GM12878 (cell line): ENCODE measurements at regions not wholly inside any gene's neighbourhood (a gene's known extent, or its start where the extent isn't known, plus 50 kb on each side); places are given as distances from the start of the nearest gene placed in this dataset.
A peak's percentile ranks its signal among the peaks of the same experiment; 100 is the strongest.

ENCODE experiments used
- ATAC-seq: fragments of 200-7000 bp; cut with Tn5 transposase; 3 replicates; pipeline ENCODE4 v1.9.1; 2020; ENCODE audit warnings: mild to moderate bottlenecking, moderate library complexity
- BruUV-seq: library from RNA; stranded (reverse); fragments of 400-500 nt; replicated peaks from 2 replicates; lab custom pipeline; 2021; lab: Mats Ljungman, UMichigan
- CTCF ChIA-PET: fragments of 300-600 bp; sonication (Branson Sonifier 250); formaldehyde crosslinking; extraction: SDS; loops from one replicate; lab custom pipeline; 2021; ENCODE audit warnings: inconsistent platforms; lab: Yijun Ruan, JAX
- POLR2A ChIA-PET: fragments of 350-600 bp; formaldehyde crosslinking; extraction: SDS; loops from one replicate; lab custom pipeline; 2021; ENCODE audit warnings: inconsistent platforms; lab: Charles Lee
- RAD21 ChIA-PET: fragments of 300-600 bp; sonication (Branson Sonifier 250); formaldehyde crosslinking; loops from one replicate; lab custom pipeline; 2023; ENCODE audit warnings: antibody characterized with exemption; ENCODE audit not compliant: unreplicated experiment; lab: Charles Lee
- SMC1A ChIA-PET: fragments of 300-600 bp; sonication (Branson Sonifier 250); formaldehyde crosslinking; loops from one replicate; lab custom pipeline; 2023; ENCODE audit not compliant: unreplicated experiment, uncharacterized antibody; lab: Charles Lee
- DNase-seq: peaks from one replicate; pipeline ENCODE4 v3.0.0-alpha.2; 2011; ENCODE audit warnings: low read depth, low spot score
- FAIRE-seq: peaks from 3 replicates; lab custom pipeline; 2011; peaks lifted over from hg19 to GRCh38; lab: Jason Lieb, UNC
- H2AFZ ChIP-seq: 2 replicates; pipeline ENCODE4 v1.6.0; 2011; ENCODE audit warnings: low read depth, low read length, control low read depth; ENCODE audit not compliant: control insufficient read depth
- H3K27ac ChIP-seq: 2 replicates; pipeline ENCODE4 v1.5.1; 2011; ENCODE audit warnings: control low read depth; ENCODE audit not compliant: control insufficient read depth, insufficient read depth
- H3K27me3 ChIP-seq, 2 experiments: replicated peaks in 1 of 2; 2 replicates each; pipeline versions ENCODE4 v1.6.0 to v1.6.1; 2011; ENCODE audit warnings: low read length in 1 of 2; ENCODE audit not compliant: control insufficient read depth in 2 of 2, insufficient read depth in 2 of 2
- H3K36me3 ChIP-seq, 2 experiments: 2 replicates each; pipeline ENCODE4 v1.5.1; 2011; ENCODE audit warnings: low read length in 1 of 2; ENCODE audit not compliant: control insufficient read depth in 2 of 2, insufficient read depth in 2 of 2
- H3K4me1 ChIP-seq: 2 replicates; pipeline ENCODE4 v1.6.1; 2011; ENCODE audit warnings: mild to moderate bottlenecking, low read length, moderate library complexity, mixed read lengths; ENCODE audit not compliant: control insufficient read depth, insufficient read depth
- H3K4me2 ChIP-seq: 2 replicates; pipeline ENCODE4 v1.6.0; 2011; ENCODE audit warnings: control low read depth; ENCODE audit not compliant: control insufficient read depth, insufficient read depth
- H3K4me3 ChIP-seq: fragments of 200-600 bp; sonication (generic); 2 replicates; pipeline ENCODE4 v1.5.1; 2016
- H3K79me2 ChIP-seq: 2 replicates; pipeline ENCODE4 v1.6.0; 2011; ENCODE audit warnings: low read length; ENCODE audit not compliant: control insufficient read depth, insufficient read depth
- H3K9ac ChIP-seq: 2 replicates; pipeline ENCODE4 v1.8.0; 2011; ENCODE audit warnings: low read length, control low read depth, mixed read lengths; ENCODE audit not compliant: control insufficient read depth, insufficient read depth
- H3K9me3 ChIP-seq: replicated peaks from 3 replicates; pipeline ENCODE4 v1.5.1; 2011; ENCODE audit warnings: mild to moderate bottlenecking, low read length; ENCODE audit not compliant: control insufficient read depth, insufficient read depth
- H4K20me1 ChIP-seq: 2 replicates; pipeline ENCODE4 v1.6.0; 2011; ENCODE audit not compliant: control insufficient read depth, insufficient read depth
- BMI1 ChIP-seq: fragments of 450-650 bp; IDR thresholded peaks from 2 replicates; pipeline ENCODE4 v1.6.1; 2016; ENCODE audit warnings: mild to moderate bottlenecking, moderate library complexity, borderline replicate concordance
- CHD2 ChIP-seq: IDR thresholded peaks from 2 replicates; pipeline ENCODE4 v1.6.1; 2011; ENCODE audit warnings: low read depth, low read length, improper control_type of control experiment, borderline replicate concordance
- CHD4 ChIP-seq: fragments of 200-600 bp; sonication (generic); IDR thresholded peaks from 2 replicates; pipeline ENCODE4 v1.6.1; 2016; ENCODE audit warnings: mild to moderate bottlenecking
- HDGF ChIP-seq: fragments of 450-650 bp; IDR thresholded peaks from 2 replicates; pipeline ENCODE4 v1.6.1; 2016; ENCODE audit warnings: antibody characterized with exemption
- MLLT1 ChIP-seq: fragments of 450-650 bp; IDR thresholded peaks from 2 replicates; pipeline ENCODE4 v1.6.1; 2016; ENCODE audit warnings: mild to moderate bottlenecking
- MTA3 ChIP-seq: IDR thresholded peaks from 2 replicates; pipeline ENCODE4 v1.6.1; 2012; ENCODE audit warnings: low read length, inconsistent platforms, borderline replicate concordance
- MYB ChIP-seq: fragments of 150-350 bp; IDR thresholded peaks from 2 replicates; pipeline ENCODE4 v1.6.1; 2014; ENCODE audit warnings: mild to moderate bottlenecking, low read depth, low read length, borderline replicate concordance
- NFIC ChIP-seq: IDR thresholded peaks from 2 replicates; pipeline ENCODE4 v1.6.1; 2012; ENCODE audit warnings: low read depth, mild to moderate bottlenecking, inconsistent platforms, low read length, moderate library complexity
- NKRF ChIP-seq: fragments of 450-650 bp; conservative IDR thresholded peaks from 2 replicates; pipeline ENCODE4 v1.6.1; 2017; ENCODE audit warnings: mild to moderate bottlenecking, moderate library complexity
- PML ChIP-seq: IDR thresholded peaks from 2 replicates; pipeline ENCODE4 v1.6.1; 2012; ENCODE audit warnings: low read length, inconsistent platforms
- RB1 ChIP-seq: fragments of 450-650 bp; formaldehyde crosslinking; IDR thresholded peaks from 2 replicates; pipeline ENCODE4 v1.6.1; 2017; ENCODE audit warnings: mild to moderate bottlenecking, borderline replicate concordance
- SPI1 ChIP-seq: IDR thresholded peaks from 2 replicates; pipeline ENCODE4 v1.6.1; 2011; ENCODE audit warnings: low read depth, mild to moderate bottlenecking, low read length, moderate library complexity, borderline replicate concordance; ENCODE audit not compliant: insufficient read depth
- SREBF2 ChIP-seq: IDR thresholded peaks from 2 replicates; pipeline ENCODE4 v1.6.1; 2012; ENCODE audit warnings: mild to moderate bottlenecking, low read length
- STAT3 ChIP-seq: IDR thresholded peaks from 2 replicates; pipeline ENCODE4 v1.6.1; 2011; ENCODE audit warnings: low read depth, low read length, improper control_type of control experiment
- TBL1XR1 ChIP-seq: IDR thresholded peaks from 2 replicates; pipeline ENCODE4 v1.6.1; 2012; ENCODE audit warnings: low read depth, low read length, improper control_type of control experiment
- WGBS: methylation state at CpG from one replicate; pipeline ENCODE4 v1.1.6; 2016; ENCODE audit warnings: low lambda C conversion rate; ENCODE audit not compliant: insufficient replicate concordance, insufficient coverage; ENCODE audit errors: missing lambda C conversion rate; 5-methylcytosine and 5-hydroxymethylcytosine counted together
- in situ Hi-C: fragments of 300-500 bp; cut with MboI; formaldehyde crosslinking; loops from 9 replicates; pipeline ENCODE4 v1.14.3; 2018; ENCODE audit warnings: mixed read lengths
- intact Hi-C: fragments of 100-400 bp; cut with micrococcal nuclease; formaldehyde crosslinking; loops from one replicate; pipeline ENCODE4 v1.14.2; 2022; ENCODE audit not compliant: unreplicated experiment

GRCh38 chr19:34309368-34310138 lies 55.2 kb downstream of the GARRE1 start:
- H3K9me3 ChIP-seq: no peaks in the 10 kb centered on the region
- POLR2A ChIA-PET: no interaction called here
- no peak overlapping the region for H3K4me3 ChIP-seq
- H3K27me3 ChIP-seq: no peaks in the 10 kb centered on the region
- RAD21 ChIA-PET: no interaction called here
- SMC1A ChIA-PET: interaction anchor here (1.0 kb wide), 1 partner anchor 935 kb away, joined by 3 read pairs; no protein-coding TSS in a partner anchor
- in situ Hi-C loops (no loop called here), intact Hi-C loops (no loop called here)
- DNase-seq (no peak), ATAC-seq (no peak), FAIRE-seq (no peak)
- TF ChIP-seq TBL1XR1: no peak
- TF ChIP-seq NFIC: peak; percentile 19; the same call in 1 of the 2 replicates
- TF ChIP-seq SREBF2: no peak
- no peak for TF ChIP-seq HDGF
- no peak for TF ChIP-seq RB1
- H3K79me2 ChIP-seq: no peaks in the 10 kb centered on the region
- H3K9ac ChIP-seq: no peak overlapping the region
- no peak overlapping the region for H3K27ac ChIP-seq
- peak overlapping the region; percentile 8; the same call in 1 of the 2 replicates for H3K4me2 ChIP-seq
- CTCF ChIA-PET: no interaction called here
- H4K20me1 ChIP-seq: no peaks in the 10 kb centered on the region
- H3K4me1 ChIP-seq: peaks cover 19% of the 10 kb centered on the region
- TSS peak; percentile 32 for BruUV-seq
- no peaks in the 10 kb centered on the region; a peak in 2 of 4 replicates for H3K36me3 ChIP-seq
- no peak overlapping the region for H2AFZ ChIP-seq
- WGBS: 94% methylated on average over 6 of the region's 6 CpGs

GRCh38 chr19:34310494-34310981 lies 54.5 kb upstream of the GPI start:
- no peaks in the 10 kb centered on the region for H3K79me2 ChIP-seq
- ChIA-PET RAD21 (no interaction called here), CTCF (no interaction called here), POLR2A (no interaction called here), SMC1A (no interaction called here)
- no peaks in the 10 kb centered on the region for H4K20me1 ChIP-seq
- no peak for FAIRE-seq
- peaks cover 21% of the 10 kb centered on the region for H3K4me1 ChIP-seq
- intact Hi-C loops: no loop called here
- in situ Hi-C loops: no loop called here
- no peaks in the 10 kb centered on the region; a peak in 2 of 4 replicates for H3K36me3 ChIP-seq
- no peak overlapping the region for H3K4me2 ChIP-seq
- H3K9ac ChIP-seq: no peak overlapping the region
- no peak overlapping the region for H2AFZ ChIP-seq
- no peak; the same call in 2 of the 3 replicates for ATAC-seq
- H3K4me3 ChIP-seq: no peak overlapping the region
- WGBS: 81% methylated on average over 6 of the region's 6 CpGs
- DNase-seq: no peak
- H3K9me3 ChIP-seq: no peaks in the 10 kb centered on the region
- BruUV-seq: no TSS peak
- no peaks in the 10 kb centered on the region for H3K27me3 ChIP-seq
- H3K27ac ChIP-seq: no peak overlapping the region
- TF ChIP-seq CHD4 (no peak), BMI1 (no peak), MLLT1 (no peak), MYB (no peak), NKRF (no peak), MTA3 (no peak), STAT3 (no peak), CHD2 (no peak), PML (no peak), SPI1 (no peak)
